K562 (cell line): ENCODE measurements at regions not wholly inside any gene's neighbourhood (a gene's known extent, or its start where the extent isn't known, plus 50 kb on each side); places are given as distances from the start of the nearest gene placed in this dataset.

Experiments
- GABPA ChIP-seq: fragments of 200-800 bp; sonication (Bioruptor generic); conservative IDR thresholded peaks from 2 replicates; pipeline ENCODE4 v1.6.1; 2016; ENCODE audit warnings: low read depth, missing genetic modification characterization, missing compliant biosample characterization
- HCFC1 ChIP-seq: IDR thresholded peaks from 2 replicates; pipeline ENCODE4 v1.6.1; 2012; ENCODE audit warnings: low read depth, low read length, improper control_type of control experiment
- ZKSCAN8 ChIP-seq: fragments of 200-800 bp; sonication (Bioruptor generic); IDR thresholded peaks from 2 replicates; pipeline ENCODE4 v1.6.1; 2016; ENCODE audit warnings: missing genetic modification characterization, missing compliant biosample characterization

DNA sequence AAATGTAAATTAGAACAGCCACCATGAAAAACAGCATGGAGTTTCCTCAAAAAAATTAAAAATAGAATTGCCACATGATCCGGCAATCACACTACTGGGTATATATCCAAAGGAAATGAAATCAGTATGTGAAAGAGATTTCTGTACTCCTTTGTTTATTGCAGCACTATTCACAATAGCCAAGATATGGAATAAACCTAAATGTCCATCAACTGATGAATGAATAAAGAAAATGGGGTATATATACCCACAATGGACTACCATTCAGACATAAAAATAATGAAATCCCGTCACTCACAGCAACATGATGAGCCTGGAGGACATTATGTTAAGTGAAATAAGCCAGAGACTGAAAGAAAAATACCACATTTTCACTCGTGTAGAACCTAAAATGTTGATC lies 296.9 kb downstream of the RAP2B start:
- TF ChIP-seq GABPA (tag): no peak
- TF ChIP-seq ZKSCAN8 (CRISPR knock-in tag): no peak
- TF ChIP-seq HCFC1: no peak
